PC-3 (cell line): ENCODE measurements at regions not wholly inside any gene's neighbourhood (a gene's known extent, or its start where the extent isn't known, plus 50 kb on each side); places are given as distances from the start of the nearest gene placed in this dataset.

Experiments used
- CTCF ChIP-seq: fragments of 300-600 bp; sonication (generic); conservative IDR thresholded peaks from 2 replicates; pipeline ENCODE4 v1.5.1; 2017; ENCODE audit warnings: antibody characterized with exemption, low read depth, mild to moderate bottlenecking, low read length
- EZH2 ChIP-seq: fragments of 300-600 bp; sonication (generic); IDR thresholded peaks from one replicate; pipeline ENCODE4 v1.6.1; 2017; ENCODE audit warnings: antibody characterized with exemption, mild to moderate bottlenecking, low read length; ENCODE audit not compliant: unreplicated experiment

GRCh38 chr3:194256040-194256945 is 94.8 kb downstream of the CPN2 start:
- no peak for TF ChIP-seq CTCF
- no peak for TF ChIP-seq EZH2
